ENCODE measurements at regions not wholly inside any gene's neighbourhood (a gene's known extent, or its start where the extent isn't known, plus 50 kb on each side); places are given as distances from the start of the nearest gene placed in this dataset.

- no peak for TF ChIP-seq CTCF (IDR thresholded peaks at IDR 0.05; ENCODE audit: poor library complexity, severe bottlenecking)
- no peak for TF ChIP-seq REST (IDR thresholded peaks at IDR 0.05; ENCODE audit: borderline replicate concordance)
- no peak for TF ChIP-seq TAF1 (IDR thresholded peaks at IDR 0.05; ENCODE audit: low read depth)
- TF ChIP-seq EP300 (conservative IDR thresholded peaks at IDR 0.05; ENCODE audit: poor library complexity, severe bottlenecking) = no peak
- no peak for TF ChIP-seq EZH2 (IDR thresholded peaks at IDR 0.05; ENCODE audit: borderline replicate concordance, insufficient read depth, low read length, poor library complexity, severe bottlenecking)
- no peak for TF ChIP-seq POLR2AphosphoS5 (IDR thresholded peaks at IDR 0.05)
- TF ChIP-seq SMC3 (conservative IDR thresholded peaks at IDR 0.05; ENCODE audit: poor library complexity) = no peak
- no peak for TF ChIP-seq RAD21 (conservative IDR thresholded peaks at IDR 0.05)
Observed at GRCh38 chr2:221085341-221085900, 486.7 kb downstream of the EPHA4 start.
